ENCODE measurements at regions not wholly inside any gene's neighbourhood (a gene's known extent, or its start where the extent isn't known, plus 50 kb on each side); places are given as distances from the start of the nearest gene placed in this dataset.
"Not testable (repeated sequence)": the region's sequence is repeated elsewhere in the genome, so short reads cannot be mapped to it uniquely, and the experiment has no call there.

- DNase-seq = peak; percentile 87
These were observed 145.9 kb downstream of the CCDC74A start for GRCh38 chr2:131673400-131674173.

GRCh38 chr2:131674174-131674507 lies 146.5 kb downstream of the CCDC74A start:
- DNase-seq = no peak

- DNase-seq = not testable (repeated sequence)
These were observed 154.0 kb downstream of the CCDC74A start for GRCh38 chr2:131681611-131682121.

- peak; percentile 82 for DNase-seq
These were observed 154.6 kb downstream of the CCDC74A start for GRCh38 chr2:131682122-131682944.

- DNase-seq = not testable (repeated sequence)
These were observed 155.2 kb downstream of the CCDC74A start for GRCh38 chr2:131682945-131683330.

GRCh38 chr2:131684631-131685316 lies 157.1 kb downstream of the CCDC74A start:
- DNase-seq = not testable (repeated sequence)

GRCh38 chr2:131686164-131686893 lies 158.6 kb downstream of the CCDC74A start:
- not testable (repeated sequence) for DNase-seq

- DNase-seq = not testable (repeated sequence)
These were observed 159.2 kb downstream of the CCDC74A start for GRCh38 chr2:131686894-131687238.

- DNase-seq = not testable (repeated sequence)
These were observed 161.4 kb downstream of the CCDC74A start for GRCh38 chr2:131689066-131689465.

- DNase-seq = not testable (repeated sequence)
These were observed 183.6 kb downstream of the CCDC74A start for GRCh38 chr2:131711268-131711667.

GRCh38 chr2:131717907-131718306 lies 190.2 kb downstream of the CCDC74A start:
- not testable (repeated sequence) for DNase-seq

- DNase-seq = not testable (repeated sequence)
These were observed 193.5 kb downstream of the CCDC74A start for GRCh38 chr2:131721163-131721562.

GRCh38 chr2:131722256-131722655 lies 194.6 kb downstream of the CCDC74A start:
- DNase-seq = not testable (repeated sequence)

GRCh38 chr2:131724019-131724418 lies 196.3 kb downstream of the CCDC74A start:
- no peak for DNase-seq

GRCh38 chr2:131728451-131728850 lies 200.8 kb downstream of the CCDC74A start:
- not testable (repeated sequence) for DNase-seq

- not testable (repeated sequence) for DNase-seq
These were observed 205.8 kb downstream of the CCDC74A start for GRCh38 chr2:131733530-131733929.

- not testable (repeated sequence) for DNase-seq
These were observed 208.7 kb downstream of the CCDC74A start for GRCh38 chr2:131736406-131736805.

GRCh38 chr2:131738533-131738932 lies 210.8 kb downstream of the CCDC74A start:
- not testable (repeated sequence) for DNase-seq

- not testable (repeated sequence) for DNase-seq
These were observed 211.3 kb downstream of the CCDC74A start for GRCh38 chr2:131738996-131739434.

GRCh38 chr2:131753640-131754561 lies 226.2 kb downstream of the CCDC74A start:
- DNase-seq = no peak
